T-helper 22 cell (primary cell): ENCODE measurements at regions not wholly inside any gene's neighbourhood (a gene's known extent, or its start where the extent isn't known, plus 50 kb on each side); places are given as distances from the start of the nearest gene placed in this dataset.
"Not testable (repeated sequence)": the region's sequence is repeated elsewhere in the genome, so short reads cannot be mapped to it uniquely, and the experiment has no call there.

ENCODE experiments used
- DNase-seq: peaks from one replicate; pipeline ENCODE4 v3.0.0-alpha.2; 2020; ENCODE audit warnings: low read depth

GRCh38 chr5:109630093-109630492 is 59.6 kb upstream of the MAN2A1 start:
- no peak for DNase-seq

GRCh38 chr5:109628591-109628990 is 61.1 kb upstream of the MAN2A1 start:
- DNase-seq: no peak

GRCh38 chr5:109621266-109621665 is 68.5 kb upstream of the MAN2A1 start:
- not testable (repeated sequence) for DNase-seq

- DNase-seq: no peak
Observed at GRCh38 chr5:109620651-109621050, 69.1 kb upstream of the MAN2A1 start.

- DNase-seq: no peak
Observed at GRCh38 chr5:109619606-109620005, 70.1 kb upstream of the MAN2A1 start.

- no peak for DNase-seq
Observed at GRCh38 chr5:109619021-109619460, 70.7 kb upstream of the MAN2A1 start.

GRCh38 chr5:109614981-109615380 is 74.7 kb upstream of the MAN2A1 start:
- DNase-seq: no peak

GRCh38 chr5:109614301-109614700 is 75.4 kb upstream of the MAN2A1 start:
- DNase-seq: no peak

GRCh38 chr5:109612278-109612905 is 77.3 kb upstream of the MAN2A1 start:
- DNase-seq: no peak

- no peak for DNase-seq
Observed at GRCh38 chr5:109611505-109611904, 78.2 kb upstream of the MAN2A1 start.

GRCh38 chr5:109611061-109611460 is 78.7 kb upstream of the MAN2A1 start:
- DNase-seq: no peak

GRCh38 chr5:109610581-109610980 is 79.1 kb upstream of the MAN2A1 start:
- DNase-seq: no peak

GRCh38 chr5:109605207-109605730 is 84.5 kb upstream of the MAN2A1 start:
- DNase-seq: no peak

GRCh38 chr5:109604758-109605157 is 85.0 kb upstream of the MAN2A1 start:
- no peak for DNase-seq

GRCh38 chr5:109601736-109602135 is 88.0 kb upstream of the MAN2A1 start:
- DNase-seq: no peak

GRCh38 chr5:109597893-109598292 is 91.8 kb upstream of the MAN2A1 start:
- no peak for DNase-seq

GRCh38 chr5:109594217-109594616 is 95.5 kb upstream of the MAN2A1 start:
- no peak for DNase-seq

GRCh38 chr5:109590799-109591198 is 98.9 kb upstream of the MAN2A1 start:
- DNase-seq: no peak

- DNase-seq: no peak
Observed at GRCh38 chr5:109589986-109590385, 99.7 kb upstream of the MAN2A1 start.

- no peak for DNase-seq
Observed at GRCh38 chr5:109589239-109589638, 100.5 kb upstream of the MAN2A1 start.

- DNase-seq: no peak
Observed at GRCh38 chr5:109588281-109589035, 101.3 kb upstream of the MAN2A1 start.

GRCh38 chr5:109584986-109585599 is 104.6 kb upstream of the MAN2A1 start:
- no peak for DNase-seq

- DNase-seq: no peak
Observed at GRCh38 chr5:109580225-109580624, 109.5 kb upstream of the MAN2A1 start.
